B cell (primary cell): ENCODE measurements at regions not wholly inside any gene's neighbourhood (a gene's known extent, or its start where the extent isn't known, plus 50 kb on each side); places are given as distances from the start of the nearest gene placed in this dataset.

Experiments used
- ATAC-seq: fragments of 200-7000 bp; cut with Tn5 transposase; one replicate; pipeline ENCODE4 v1.10.0; 2021; ENCODE audit warnings: low read depth, mild to moderate bottlenecking, moderate number of reproducible peaks, moderate library complexity
- CTCF ChIA-PET: fragments of 350-600 bp; sonication (Branson Sonifier 250); formaldehyde crosslinking; loops from one replicate; lab custom pipeline; 2021; ENCODE audit warnings: antibody characterized with exemption, inconsistent platforms; lab: Charles Lee
- POLR2A ChIA-PET: fragments of 350-600 bp; sonication (Branson Sonifier 250); formaldehyde crosslinking; loops from one replicate; lab custom pipeline; 2021; ENCODE audit warnings: antibody characterized with exemption; lab: Charles Lee
- DNase-seq: peaks from one replicate; pipeline ENCODE4 v3.0.0; 2013
- H2AFZ ChIP-seq: 2 replicates; pipeline ENCODE4 v1.6.1; 2012; ENCODE audit warnings: mild to moderate bottlenecking, low read depth, low read length; ENCODE audit not compliant: insufficient read depth, poor library complexity, severe bottlenecking
- H3K27ac ChIP-seq, 2 donors: 1 replicate in 1 of 2; 2 replicates in 1 of 2; pipeline ENCODE4 v1.5.1; 2012 to 2013; ENCODE audit warnings: low read length in 2 of 2, mild to moderate bottlenecking in 2 of 2, moderate library complexity in 1 of 2
- H3K27me3 ChIP-seq, 4 experiments: fragments of 200-600 bp in 1 of 4; sonication (generic) in 1 of 4; replicated peaks in 1 of 4; 1 replicate in 2 of 4; 2 replicates in 2 of 4; pipeline versions ENCODE4 v1.6.1 to v1.7.0; 2013 to 2016; ENCODE audit warnings: low read length in 3 of 4, mild to moderate bottlenecking in 2 of 4, mixed read lengths in 1 of 4, moderate library complexity in 1 of 4; ENCODE audit not compliant: insufficient read depth in 4 of 4, control insufficient read depth in 3 of 4; ENCODE audit errors: control extremely low read depth in 1 of 4
- H3K36me3 ChIP-seq, 2 experiments: replicated peaks in 1 of 2; 1 replicate in 1 of 2; 2 replicates in 1 of 2; pipeline versions ENCODE4 v1.6.1 to v1.7.1; 2013; ENCODE audit warnings: low read length in 1 of 2; ENCODE audit not compliant: insufficient read depth in 2 of 2, control insufficient read depth in 1 of 2; ENCODE audit errors: control extremely low read depth in 1 of 2, extremely low read depth in 1 of 2
- H3K4me1 ChIP-seq, 2 donors: fragments of 200-600 bp in 1 of 2; sonication (generic) in 1 of 2; 1 replicate in 1 of 2; 2 replicates in 1 of 2; pipeline versions ENCODE4 v1.5.1 to v1.6.1; 2013 to 2017; ENCODE audit warnings: low read length in 2 of 2; ENCODE audit not compliant: control insufficient read depth in 2 of 2, insufficient read depth in 2 of 2
- H3K4me2 ChIP-seq: replicated peaks from 2 replicates; pipeline ENCODE3; 2012; ENCODE audit warnings: mild to moderate bottlenecking, low read depth, low read length; ENCODE audit not compliant: poor library complexity, severe bottlenecking
- H3K4me3 ChIP-seq, 5 experiments: fragments of 200-600 bp in 1 of 5; sonication (generic) in 1 of 5; 1 replicate in 3 of 5; 2 replicates in 2 of 5; pipeline versions ENCODE4 v1.5.1 to v1.7.0; 2011 to 2016; ENCODE audit warnings: low read length in 4 of 5, mild to moderate bottlenecking in 4 of 5, low read depth in 2 of 5, control low read depth in 1 of 5, moderate library complexity in 1 of 5; ENCODE audit not compliant: insufficient read depth in 1 of 5; ENCODE audit errors: control extremely low read depth in 1 of 5, extremely low read depth in 1 of 5
- H3K79me2 ChIP-seq: fragments of 200-600 bp; sonication (generic); one replicate; pipeline ENCODE4 v1.6.0; 2016; ENCODE audit warnings: low read length; ENCODE audit not compliant: control insufficient read depth, insufficient read depth
- H3K9ac ChIP-seq: fragments of 200-600 bp; sonication (generic); 2 replicates; pipeline ENCODE4 v1.6.1; 2017; ENCODE audit warnings: mild to moderate bottlenecking, low read length, moderate library complexity
- H3K9me3 ChIP-seq, 3 donors: one replicate each; pipeline versions ENCODE4 v1.6.1 to v1.7.1; 2013; ENCODE audit warnings: low read length in 2 of 3; ENCODE audit not compliant: control insufficient read depth in 2 of 3, insufficient read depth in 1 of 3; ENCODE audit errors: control extremely low read depth in 1 of 3
- H4K20me1 ChIP-seq: 2 replicates; pipeline ENCODE4 v1.6.0; 2012; ENCODE audit warnings: mild to moderate bottlenecking, low read length; ENCODE audit not compliant: insufficient read depth, control insufficient read depth, poor library complexity, severe bottlenecking
- H3K27ac Mint-ChIP-seq: one replicate; pipeline ENCODE4 v1.8.0; 2021; ENCODE audit warnings: mixed read lengths
- H3K27me3 Mint-ChIP-seq: one replicate; pipeline ENCODE4 v1.8.0; 2021; ENCODE audit warnings: mixed read lengths
- H3K4me1 Mint-ChIP-seq: one replicate; pipeline ENCODE4 v1.8.0; 2021; ENCODE audit warnings: mixed read lengths
- H3K4me3 Mint-ChIP-seq: one replicate; pipeline ENCODE4 v1.8.0; 2021; ENCODE audit warnings: mixed read lengths
- H3K9me3 Mint-ChIP-seq: one replicate; pipeline ENCODE4 v1.8.0; 2022; ENCODE audit warnings: mixed read lengths; ENCODE audit not compliant: insufficient read depth
- EZH2 ChIP-seq: IDR thresholded peaks from 2 replicates; pipeline ENCODE4 v1.6.1; 2012; ENCODE audit warnings: borderline replicate concordance, low read depth, mild to moderate bottlenecking, moderate library complexity, low read length; ENCODE audit not compliant: insufficient read depth, poor library complexity, severe bottlenecking
- WGBS: methylation state at CpG from one replicate; pipeline ENCODE4 v1.1.5; 2013; ENCODE audit warnings: missing lambda C conversion rate; ENCODE audit not compliant: insufficient coverage; 5-methylcytosine and 5-hydroxymethylcytosine counted together
- intact Hi-C: fragments of 100-400 bp; cut with micrococcal nuclease; formaldehyde crosslinking; loops from one replicate; pipeline ENCODE4 v1.10.0; 2022
- TF ChIP-seq, protein P1 (sequence below): fragments of 200-600 bp; IDR thresholded peaks from one replicate; pipeline ENCODE4 v1.8.0; 2022; ENCODE audit warnings: antibody characterized with exemption, mild to moderate bottlenecking

DNA sequence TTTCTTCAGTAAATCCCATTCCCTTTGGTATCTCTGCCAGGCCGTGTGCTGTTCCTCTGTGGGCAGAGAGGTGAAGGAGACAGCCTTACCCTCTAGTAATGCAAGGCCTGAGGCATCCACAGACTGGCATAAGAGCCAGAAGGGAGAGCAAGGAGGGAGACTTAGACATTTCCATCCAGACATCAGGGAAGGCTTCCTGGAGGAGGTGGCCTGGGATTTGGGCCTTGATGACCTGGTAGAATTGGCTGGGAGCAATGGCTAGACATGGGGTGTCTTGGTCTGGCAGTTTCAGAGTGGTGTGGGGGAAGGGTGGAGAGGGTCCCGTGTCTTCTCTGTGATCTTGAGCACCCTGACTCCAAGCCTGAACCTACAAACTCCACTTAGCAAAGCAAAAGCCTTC, 81.8 kb downstream of the RHOB start:
- Mint-ChIP-seq H3K4me1 (peaks cover 22% of the 10 kb centered on the region), H3K9me3 (no peaks in the 10 kb centered on the region)

DNA sequence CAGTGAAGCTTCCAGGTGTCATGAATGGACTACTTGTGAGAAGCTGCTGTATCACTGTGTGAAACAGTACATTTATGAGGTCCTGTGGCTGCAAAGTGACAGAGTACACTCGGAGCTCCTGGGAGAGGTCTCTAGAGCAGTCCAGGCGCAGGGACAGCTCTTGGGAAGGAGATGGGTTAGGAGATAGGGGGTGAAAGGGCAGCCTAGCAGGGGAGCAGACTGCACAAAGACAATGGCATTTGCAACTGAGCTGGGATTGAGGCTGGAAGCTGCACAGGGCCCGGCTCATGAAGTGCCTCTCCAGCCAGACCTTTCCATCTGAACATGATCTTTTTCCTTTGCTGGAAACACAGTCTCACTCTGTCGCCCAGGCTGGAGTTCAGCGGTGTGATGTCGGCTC, 83.6 kb downstream of the RHOB start:
- Histone ChIP-seq H3K79me2 (no peaks in the 10 kb centered on the region), H3K27ac (no peak overlapping the region), H3K4me2 (no peak overlapping the region), H2AFZ (no peak overlapping the region), H4K20me1 (no peaks in the 10 kb centered on the region), H3K9me3 (no peaks in the 10 kb centered on the region), H3K4me3 (no peak overlapping the region), H3K9ac (no peak overlapping the region), H3K36me3 (no peaks in the 10 kb centered on the region), H3K4me1 (peaks cover 1% of the 10 kb centered on the region in 2 donors), H3K27me3 (no peaks in the 10 kb centered on the region)
- Mint-ChIP-seq H3K4me1 (peaks cover 7% of the 10 kb centered on the region), H3K27ac (no peak overlapping the region), H3K27me3 (peaks cover 10% of the 10 kb centered on the region), H3K9me3 (no peaks in the 10 kb centered on the region), H3K4me3 (no peak overlapping the region)
- intact Hi-C loops, result no loop called here
- POLR2A ChIA-PET, result no interaction called here
- CTCF ChIA-PET, result no interaction called here
- ATAC-seq (no peak), DNase-seq (no peak)
- WGBS, result 98% methylated on average over 6 of the region's 6 CpGs
- TF ChIP-seq EZH2, result no peak
- TF ChIP-seq, protein P1, sequence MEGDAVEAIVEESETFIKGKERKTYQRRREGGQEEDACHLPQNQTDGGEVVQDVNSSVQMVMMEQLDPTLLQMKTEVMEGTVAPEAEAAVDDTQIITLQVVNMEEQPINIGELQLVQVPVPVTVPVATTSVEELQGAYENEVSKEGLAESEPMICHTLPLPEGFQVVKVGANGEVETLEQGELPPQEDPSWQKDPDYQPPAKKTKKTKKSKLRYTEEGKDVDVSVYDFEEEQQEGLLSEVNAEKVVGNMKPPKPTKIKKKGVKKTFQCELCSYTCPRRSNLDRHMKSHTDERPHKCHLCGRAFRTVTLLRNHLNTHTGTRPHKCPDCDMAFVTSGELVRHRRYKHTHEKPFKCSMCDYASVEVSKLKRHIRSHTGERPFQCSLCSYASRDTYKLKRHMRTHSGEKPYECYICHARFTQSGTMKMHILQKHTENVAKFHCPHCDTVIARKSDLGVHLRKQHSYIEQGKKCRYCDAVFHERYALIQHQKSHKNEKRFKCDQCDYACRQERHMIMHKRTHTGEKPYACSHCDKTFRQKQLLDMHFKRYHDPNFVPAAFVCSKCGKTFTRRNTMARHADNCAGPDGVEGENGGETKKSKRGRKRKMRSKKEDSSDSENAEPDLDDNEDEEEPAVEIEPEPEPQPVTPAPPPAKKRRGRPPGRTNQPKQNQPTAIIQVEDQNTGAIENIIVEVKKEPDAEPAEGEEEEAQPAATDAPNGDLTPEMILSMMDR, result no peak

More for the DNA sequence above, 81.8 kb downstream of the RHOB start:
- DNase-seq (no peak), ATAC-seq (no peak)
- no peak for TF ChIP-seq EZH2
- TF ChIP-seq, protein P1, result no peak
- Histone ChIP-seq H2AFZ (no peak overlapping the region), H3K9me3 (no peaks in the 10 kb centered on the region), H3K36me3 (no peaks in the 10 kb centered on the region), H3K4me2 (no peak overlapping the region), H3K79me2 (no peaks in the 10 kb centered on the region), H3K4me1 (peaks cover 15 to 17% of the 10 kb centered on the region in 2 donors), H3K4me3 (no peak overlapping the region), H3K27me3 (peaks cover 0 to 5% (median 0%) of the 10 kb centered on the region in 4 experiments), H3K27ac (no peak overlapping the region), H3K9ac (no peak overlapping the region), H4K20me1 (no peaks in the 10 kb centered on the region)
- CTCF ChIA-PET, result no interaction called here
- intact Hi-C loops, result no loop called here
- Mint-ChIP-seq H3K4me3 (no peak overlapping the region), H3K27me3 (peaks cover 4% of the 10 kb centered on the region), H3K27ac (no peak overlapping the region)
- POLR2A ChIA-PET, result no interaction called here
- WGBS, result 0% methylated on average over 1 of the region's 2 CpGs
